ENCODE measurements at regions not wholly inside any gene's neighbourhood (a gene's known extent, or its start where the extent isn't known, plus 50 kb on each side); places are given as distances from the start of the nearest gene placed in this dataset.

GRCh38 chr2:19195661-19196060 is 162.8 kb downstream of the OSR1 start:
- intact Hi-C loops (cut with micrococcal nuclease) = no loop called here
- no peak for DNase-seq
- Histone ChIP-seq H3K27ac (replicated peaks) (no peak overlapping the region), H3K4me1 (no peaks in the 10 kb centered on the region), H3K36me3 (no peaks in the 10 kb centered on the region), H3K4me3 (no peak overlapping the region), H3K9me3 (replicated peaks) (peaks cover 20% of the 10 kb centered on the region), H3K27me3 (ENCODE audit: low read depth) (no peaks in the 10 kb centered on the region)
- no peak for TF ChIP-seq CTCF (IDR thresholded peaks at IDR 0.05; ENCODE audit: borderline replicate concordance)

- Histone ChIP-seq H3K27ac (replicated peaks) (no peak overlapping the region), H3K9me3 (replicated peaks) (no peaks in the 10 kb centered on the region), H3K4me3 (no peak overlapping the region), H3K4me1 (no peaks in the 10 kb centered on the region), H3K36me3 (no peaks in the 10 kb centered on the region), H3K27me3 (ENCODE audit: low read depth) (no peaks in the 10 kb centered on the region)
- intact Hi-C loops (cut with micrococcal nuclease) = no loop called here
- no peak for DNase-seq
- TF ChIP-seq CTCF (IDR thresholded peaks at IDR 0.05; ENCODE audit: borderline replicate concordance) = no peak
Observed at GRCh38 chr2:19189391-19189790, 169.0 kb downstream of the OSR1 start.

GRCh38 chr2:19187323-19188020 is 171.0 kb downstream of the OSR1 start:
- no peaks in the 10 kb centered on the region for H3K36me3 ChIP-seq
- H3K4me3 ChIP-seq = no peak overlapping the region
- intact Hi-C loops (cut with micrococcal nuclease) = no loop called here
- no peaks in the 10 kb centered on the region for H3K27me3 ChIP-seq (ENCODE audit: low read depth)
- H3K4me1 ChIP-seq = no peaks in the 10 kb centered on the region
- H3K9me3 ChIP-seq (replicated peaks) = peaks cover 4% of the 10 kb centered on the region
- no peak for DNase-seq
- no peak for TF ChIP-seq CTCF (IDR thresholded peaks at IDR 0.05; ENCODE audit: borderline replicate concordance)
- H3K27ac ChIP-seq (replicated peaks) = no peak overlapping the region

GRCh38 chr2:19185086-19185485 is 173.3 kb downstream of the OSR1 start:
- H3K4me1 ChIP-seq = no peaks in the 10 kb centered on the region
- H3K36me3 ChIP-seq = no peaks in the 10 kb centered on the region
- intact Hi-C loops (cut with micrococcal nuclease) = no loop called here
- H3K4me3 ChIP-seq = no peak overlapping the region
- peaks cover 19% of the 10 kb centered on the region for H3K9me3 ChIP-seq (replicated peaks)
- no peaks in the 10 kb centered on the region for H3K27me3 ChIP-seq (ENCODE audit: low read depth)
- no peak for TF ChIP-seq CTCF (IDR thresholded peaks at IDR 0.05; ENCODE audit: borderline replicate concordance)
- H3K27ac ChIP-seq (replicated peaks) = no peak overlapping the region
- DNase-seq = no peak

GRCh38 chr2:19178175-19178574 is 180.2 kb downstream of the OSR1 start:
- Histone ChIP-seq H3K36me3 (no peaks in the 10 kb centered on the region), H3K9me3 (replicated peaks) (peaks cover 20% of the 10 kb centered on the region), H3K4me3 (no peak overlapping the region), H3K27ac (replicated peaks) (peak overlapping the region; percentile 45), H3K4me1 (peaks cover 15% of the 10 kb centered on the region), H3K27me3 (ENCODE audit: low read depth) (no peaks in the 10 kb centered on the region)
- DNase-seq = no peak
- intact Hi-C loops (cut with micrococcal nuclease) = no loop called here
- no peak for TF ChIP-seq CTCF (IDR thresholded peaks at IDR 0.05; ENCODE audit: borderline replicate concordance)
